NB4 (cell line): ENCODE measurements at regions not wholly inside any gene's neighbourhood (a gene's known extent, or its start where the extent isn't known, plus 50 kb on each side); places are given as distances from the start of the nearest gene placed in this dataset.

ENCODE experiments used
- DNase-seq: peaks from one replicate; pipeline ENCODE4 v3.0.0; 2010; ENCODE audit warnings: low read depth
- H3K4me3 ChIP-seq: one replicate; pipeline ENCODE4 v1.5.1; 2011; ENCODE audit warnings: mild to moderate bottlenecking, low read depth, low read length, moderate library complexity
- CTCF ChIP-seq: IDR thresholded peaks from one replicate; pipeline ENCODE4 v1.5.1; 2012; ENCODE audit warnings: low read depth, low read length
- MYC ChIP-seq: IDR thresholded peaks from 2 replicates; pipeline ENCODE4 v1.6.1; 2011; ENCODE audit warnings: low read depth, low read length
- POLR2A ChIP-seq: IDR thresholded peaks from 2 replicates; pipeline ENCODE4 v1.6.1; 2011; ENCODE audit warnings: mild to moderate bottlenecking; ENCODE audit not compliant: insufficient read length; ENCODE audit errors: extremely low read depth
- TF ChIP-seq, protein P1 (sequence below): IDR thresholded peaks from 2 replicates; pipeline ENCODE4 v1.6.1; 2011; ENCODE audit warnings: low read depth, low read length

GRCh38 chr9:82153032-82153431 is 164.5 kb downstream of the SPATA31D1 start:
- no peak for TF ChIP-seq MYC
- no peak for TF ChIP-seq CTCF
- TF ChIP-seq, protein P1, sequence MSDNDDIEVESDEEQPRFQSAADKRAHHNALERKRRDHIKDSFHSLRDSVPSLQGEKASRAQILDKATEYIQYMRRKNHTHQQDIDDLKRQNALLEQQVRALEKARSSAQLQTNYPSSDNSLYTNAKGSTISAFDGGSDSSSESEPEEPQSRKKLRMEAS, result no peak
- no peak for TF ChIP-seq POLR2A
- H3K4me3 ChIP-seq, result no peak overlapping the region
- DNase-seq, result no peak

- no peak for TF ChIP-seq CTCF
- TF ChIP-seq, protein P1, result no peak
- H3K4me3 ChIP-seq, result no peak overlapping the region
- DNase-seq, result no peak
Observed at GRCh38 chr9:82154573-82154972, 166.0 kb downstream of the SPATA31D1 start.

GRCh38 chr9:82161876-82162275 is 173.3 kb downstream of the SPATA31D1 start:
- H3K4me3 ChIP-seq, result no peak overlapping the region
- TF ChIP-seq CTCF, result no peak
- TF ChIP-seq, protein P1, result no peak
- no peak for TF ChIP-seq POLR2A
- no peak for TF ChIP-seq MYC
- no peak for DNase-seq

DNA sequence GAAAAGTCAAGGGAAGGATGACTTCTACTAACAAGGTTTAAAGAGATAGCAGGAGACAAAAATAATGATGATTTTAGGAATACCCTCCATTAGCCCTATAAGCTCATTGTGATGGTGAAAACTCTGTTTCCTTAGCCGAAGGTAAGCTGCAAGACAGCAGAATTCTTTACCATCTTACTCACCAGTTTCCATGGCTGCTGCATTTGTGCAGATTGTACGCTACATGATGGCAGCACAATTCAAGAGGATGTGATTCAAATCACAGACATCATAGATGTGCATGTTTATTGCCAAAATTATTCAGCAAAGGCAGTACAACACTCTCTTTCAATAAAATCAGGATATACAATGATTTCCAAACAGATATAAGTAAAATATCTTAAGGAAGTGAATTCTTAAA is 175.6 kb downstream of the SPATA31D1 start:
- no peak for DNase-seq
- TF ChIP-seq CTCF (no peak), MYC (no peak), POLR2A (no peak)
- TF ChIP-seq, protein P1, result no peak
- H3K4me3 ChIP-seq, result no peak overlapping the region

- H3K4me3 ChIP-seq, result no peak overlapping the region
- TF ChIP-seq POLR2A, result no peak
- TF ChIP-seq, protein P1, result no peak
- TF ChIP-seq CTCF, result no peak
- no peak for TF ChIP-seq MYC
- DNase-seq, result no peak
Observed at GRCh38 chr9:82167296-82167695, 178.7 kb downstream of the SPATA31D1 start.

DNA sequence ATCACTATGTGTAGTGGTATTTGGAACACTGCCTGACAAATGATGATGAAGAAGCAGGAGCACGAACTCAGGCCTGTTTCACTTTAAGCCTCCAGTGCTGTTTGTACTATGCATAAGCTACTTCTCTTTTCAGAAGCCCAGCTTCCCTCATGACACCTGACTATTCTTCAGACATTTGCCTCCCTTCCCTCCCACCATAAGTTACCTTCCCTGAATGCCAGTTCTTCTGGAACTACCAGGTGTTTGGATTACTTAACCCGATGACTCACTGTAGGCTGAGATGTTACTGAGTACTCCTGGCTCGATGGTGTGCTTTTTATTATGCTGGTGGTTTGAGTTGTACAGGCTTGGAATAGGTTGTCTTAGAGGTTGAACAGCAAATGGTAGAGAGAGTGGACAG is 180.0 kb downstream of the SPATA31D1 start:
- TF ChIP-seq, protein P1, result no peak
- no peak for TF ChIP-seq MYC
- TF ChIP-seq POLR2A, result no peak
- TF ChIP-seq CTCF, result no peak
- DNase-seq, result no peak

More for the DNA sequence above, 180.0 kb downstream of the SPATA31D1 start:
- H3K4me3 ChIP-seq, result no peak overlapping the region
